ENCODE measurements at regions not wholly inside any gene's neighbourhood (a gene's known extent, or its start where the extent isn't known, plus 50 kb on each side); places are given as distances from the start of the nearest gene placed in this dataset.

DNA sequence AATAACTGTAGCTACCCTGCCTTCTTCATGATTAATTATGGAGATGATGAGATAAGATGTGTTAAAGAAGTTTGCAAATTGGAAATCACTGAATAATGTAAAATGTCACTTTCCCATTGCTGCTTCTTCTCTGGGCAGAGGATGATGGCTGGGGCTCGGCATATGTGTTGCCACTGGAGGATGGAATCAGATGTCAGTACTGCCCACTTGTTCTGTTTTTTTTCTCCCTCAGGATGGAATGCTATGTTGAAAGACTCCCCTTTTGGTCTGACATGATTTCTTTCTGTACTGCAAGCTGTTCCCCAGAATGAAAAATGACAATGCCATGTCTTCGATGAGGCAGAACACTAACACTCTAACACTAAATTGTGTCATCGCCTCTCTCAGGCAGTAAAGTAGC, 373.9 kb upstream of the SPAG17 start:
- TF ChIP-seq, protein P1, sequence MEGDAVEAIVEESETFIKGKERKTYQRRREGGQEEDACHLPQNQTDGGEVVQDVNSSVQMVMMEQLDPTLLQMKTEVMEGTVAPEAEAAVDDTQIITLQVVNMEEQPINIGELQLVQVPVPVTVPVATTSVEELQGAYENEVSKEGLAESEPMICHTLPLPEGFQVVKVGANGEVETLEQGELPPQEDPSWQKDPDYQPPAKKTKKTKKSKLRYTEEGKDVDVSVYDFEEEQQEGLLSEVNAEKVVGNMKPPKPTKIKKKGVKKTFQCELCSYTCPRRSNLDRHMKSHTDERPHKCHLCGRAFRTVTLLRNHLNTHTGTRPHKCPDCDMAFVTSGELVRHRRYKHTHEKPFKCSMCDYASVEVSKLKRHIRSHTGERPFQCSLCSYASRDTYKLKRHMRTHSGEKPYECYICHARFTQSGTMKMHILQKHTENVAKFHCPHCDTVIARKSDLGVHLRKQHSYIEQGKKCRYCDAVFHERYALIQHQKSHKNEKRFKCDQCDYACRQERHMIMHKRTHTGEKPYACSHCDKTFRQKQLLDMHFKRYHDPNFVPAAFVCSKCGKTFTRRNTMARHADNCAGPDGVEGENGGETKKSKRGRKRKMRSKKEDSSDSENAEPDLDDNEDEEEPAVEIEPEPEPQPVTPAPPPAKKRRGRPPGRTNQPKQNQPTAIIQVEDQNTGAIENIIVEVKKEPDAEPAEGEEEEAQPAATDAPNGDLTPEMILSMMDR (IDR thresholded peaks at IDR 0.05) = no peak
- TF ChIP-seq POLR2A (IDR thresholded peaks at IDR 0.05) = no peak

All from lower leg skin (tissue), 3 donors.